H9 (cell line): ENCODE measurements at regions not wholly inside any gene's neighbourhood (a gene's known extent, or its start where the extent isn't known, plus 50 kb on each side); places are given as distances from the start of the nearest gene placed in this dataset.

ENCODE experiments used
- DNase-seq: peaks from one replicate; pipeline ENCODE4 v3.0.0-alpha.2; 2017
- H2AFZ ChIP-seq: one replicate; pipeline ENCODE4 v1.6.1; 2013; ENCODE audit warnings: mild to moderate bottlenecking, low read length, control low read depth, moderate library complexity
- H2AK5ac ChIP-seq: 2 replicates; pipeline ENCODE4 v1.6.1; 2013; ENCODE audit warnings: low read length, control low read depth, mixed read lengths; ENCODE audit not compliant: insufficient read length
- H2BK120ac ChIP-seq: one replicate; pipeline ENCODE4 v1.6.1; 2013; ENCODE audit warnings: low read depth, mild to moderate bottlenecking, low read length, control low read depth, inconsistent platforms; ENCODE audit not compliant: poor library complexity, severe bottlenecking
- H2BK12ac ChIP-seq: 2 replicates; pipeline ENCODE4 v1.6.1; 2013; ENCODE audit warnings: low read length, control low read depth, mixed read lengths, low read depth; ENCODE audit not compliant: insufficient read length
- H2BK15ac ChIP-seq: 2 replicates; pipeline ENCODE4 v1.6.1; 2013; ENCODE audit warnings: low read depth, low read length, control low read depth
- H2BK20ac ChIP-seq: one replicate; pipeline ENCODE4 v1.6.1; 2013; ENCODE audit warnings: low read depth, mild to moderate bottlenecking, low read length, control low read depth, inconsistent platforms; ENCODE audit not compliant: poor library complexity, severe bottlenecking
- H2BK5ac ChIP-seq: 2 replicates; pipeline ENCODE4 v1.6.1; 2013; ENCODE audit warnings: low read length, control low read depth, mixed read lengths; ENCODE audit not compliant: insufficient read length
- H3K14ac ChIP-seq: 2 replicates; pipeline ENCODE4 v1.6.1; 2013; ENCODE audit warnings: low read length, control low read depth; ENCODE audit not compliant: insufficient read depth
- H3K18ac ChIP-seq: 2 replicates; pipeline ENCODE4 v1.6.1; 2013; ENCODE audit warnings: low read depth, mild to moderate bottlenecking, mixed read lengths, low read length, control low read depth; ENCODE audit not compliant: insufficient read length
- H3K23ac ChIP-seq: 2 replicates; pipeline ENCODE4 v1.6.1; 2013; ENCODE audit warnings: low read length, control low read depth, mixed read lengths, low read depth; ENCODE audit not compliant: insufficient read length
- H3K23me2 ChIP-seq: 2 replicates; pipeline ENCODE4 v1.6.1; 2013; ENCODE audit warnings: low read depth, mild to moderate bottlenecking, mixed read lengths, low read length, control low read depth; ENCODE audit not compliant: insufficient read length, poor library complexity, severe bottlenecking
- H3K27ac ChIP-seq: 2 replicates; pipeline ENCODE4 v1.5.1; 2013; ENCODE audit warnings: low read length, control low read depth, mixed read lengths, low read depth; ENCODE audit not compliant: insufficient read length
- H3K27me3 ChIP-seq: 2 replicates; pipeline ENCODE4 v1.6.1; 2013; ENCODE audit warnings: low read length, control low read depth, inconsistent platforms; ENCODE audit not compliant: insufficient read depth
- H3K4ac ChIP-seq: 2 replicates; pipeline ENCODE4 v1.6.1; 2013; ENCODE audit warnings: low read depth, mild to moderate bottlenecking, control low read depth, inconsistent platforms, low read length, moderate library complexity
- H3K4me1 ChIP-seq: 2 replicates; pipeline ENCODE4 v1.6.1; 2013; ENCODE audit warnings: low read length, control low read depth, inconsistent platforms; ENCODE audit not compliant: insufficient read depth
- H3K4me2 ChIP-seq: 2 replicates; pipeline ENCODE4 v1.6.1; 2013; ENCODE audit warnings: low read length, control low read depth, mixed read lengths; ENCODE audit not compliant: insufficient read length, insufficient read depth
- H3K56ac ChIP-seq: 2 replicates; pipeline ENCODE4 v1.6.1; 2013; ENCODE audit warnings: low read depth, mild to moderate bottlenecking, mixed read lengths, low read length, control low read depth; ENCODE audit not compliant: insufficient read length
- H3K79me1 ChIP-seq: 2 replicates; pipeline ENCODE4 v1.6.1; 2013; ENCODE audit warnings: low read depth, mild to moderate bottlenecking, moderate library complexity, low read length, control low read depth, inconsistent platforms; ENCODE audit not compliant: insufficient read depth, poor library complexity, severe bottlenecking
- H3K79me2 ChIP-seq: 2 replicates; pipeline ENCODE4 v1.6.1; 2013; ENCODE audit warnings: low read length, control low read depth, inconsistent platforms; ENCODE audit not compliant: insufficient read depth
- H3K9ac ChIP-seq: 2 replicates; pipeline ENCODE4 v1.6.1; 2013; ENCODE audit warnings: low read length, control low read depth, mixed read lengths; ENCODE audit not compliant: insufficient read length; ENCODE audit errors: extremely low read depth
- H3K9me3 ChIP-seq: one replicate; pipeline ENCODE4 v1.6.1; 2013; ENCODE audit warnings: low read depth, low read length, inconsistent platforms; ENCODE audit not compliant: control insufficient read depth
- H3T11ph ChIP-seq: one replicate; pipeline ENCODE4 v1.6.1; 2013; ENCODE audit warnings: mild to moderate bottlenecking, low read length, control low read depth, inconsistent platforms
- H4K20me1 ChIP-seq: one replicate; pipeline ENCODE4 v1.6.1; 2013; ENCODE audit not compliant: control insufficient read depth, insufficient read length, insufficient read depth
- H4K5ac ChIP-seq: 2 replicates; pipeline ENCODE4 v1.6.1; 2013; ENCODE audit warnings: low read depth, mild to moderate bottlenecking, mixed read lengths, low read length, control low read depth; ENCODE audit not compliant: insufficient read length
- H4K8ac ChIP-seq: replicated peaks from 2 replicates; pipeline ENCODE4 v1.6.1; 2013; ENCODE audit warnings: low read length, control low read depth, mixed read lengths, low read depth; ENCODE audit not compliant: insufficient read length
- H4K91ac ChIP-seq: 2 replicates; pipeline ENCODE4 v1.6.1; 2013; ENCODE audit warnings: low read depth, mild to moderate bottlenecking, moderate library complexity, mixed read lengths, low read length, control low read depth; ENCODE audit not compliant: insufficient read length
- H3K27ac Mint-ChIP-seq, 3 experiments: 2 replicates in 2 of 3; 3 replicates in 1 of 3; pipeline ENCODE4 v1.8.0; 2020 to 2021; ENCODE audit warnings: mixed read lengths in 3 of 3, mild to moderate bottlenecking in 1 of 3, moderate library complexity in 1 of 3
- H3K27me3 Mint-ChIP-seq: 2 replicates; pipeline ENCODE4 v1.8.0; 2021; ENCODE audit warnings: low read depth, mild to moderate bottlenecking, moderate library complexity, mixed read lengths
- H3K36me3 Mint-ChIP-seq, 3 experiments: 2 replicates in 2 of 3; 3 replicates in 1 of 3; pipeline ENCODE4 v1.8.0; 2020 to 2021; ENCODE audit warnings: low read depth in 3 of 3, mixed read lengths in 3 of 3; ENCODE audit not compliant: insufficient read depth in 1 of 3
- H3K4me1 Mint-ChIP-seq, 2 experiments: 2 replicates each; pipeline ENCODE4 v1.8.0; 2020; ENCODE audit warnings: mixed read lengths in 2 of 2
- H3K4me3 Mint-ChIP-seq, 2 experiments: 2 replicates in 1 of 2; 3 replicates in 1 of 2; pipeline ENCODE4 v1.8.0; 2020 to 2021; ENCODE audit warnings: mild to moderate bottlenecking in 2 of 2, mixed read lengths in 2 of 2, moderate library complexity in 1 of 2
- H3K9me3 Mint-ChIP-seq, 2 experiments: 2 replicates in 1 of 2; 3 replicates in 1 of 2; pipeline ENCODE4 v1.8.0; 2020; ENCODE audit warnings: mild to moderate bottlenecking in 2 of 2, mixed read lengths in 2 of 2, moderate library complexity in 1 of 2
- TF ChIP-seq, protein P1 (sequence below): fragments of 200-600 bp; sonication (generic); conservative IDR thresholded peaks from 3 replicates; pipeline ENCODE4 v1.8.0; 2021; ENCODE audit warnings: antibody characterized with exemption, mild to moderate bottlenecking

DNA sequence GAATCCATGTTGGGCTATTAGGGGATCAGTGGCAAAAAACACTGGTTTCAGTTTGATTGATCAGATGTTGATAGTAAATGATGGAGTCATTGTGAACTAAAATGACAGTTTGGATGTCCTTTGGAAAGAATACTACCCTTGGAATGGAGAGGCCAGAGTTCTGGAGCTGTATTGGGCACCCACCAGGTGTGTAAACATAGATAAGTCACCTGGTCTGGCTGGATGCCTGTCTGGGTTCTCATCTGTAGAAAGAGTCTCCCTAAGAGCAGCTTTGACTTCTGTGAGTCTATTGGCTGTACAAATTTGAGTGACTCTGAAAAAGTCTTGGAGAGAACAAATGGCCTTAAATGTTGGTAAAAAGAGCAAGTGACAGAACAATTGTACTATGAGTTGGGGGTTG lies 115.0 kb downstream of the SCP2D1 start:
- DNase-seq, result no peak
- H2BK15ac ChIP-seq, result no peak overlapping the region
- Mint-ChIP-seq H3K4me3 (no peak overlapping the region), H3K36me3 (no peaks in the 10 kb centered on the region), H3K4me1 (no peaks in the 10 kb centered on the region), H3K9me3 (no peaks in the 10 kb centered on the region; a peak in 2 of 5 replicates), H3K27me3 (peaks cover 4% of the 10 kb centered on the region), H3K27ac (no peak overlapping the region)
- no peak overlapping the region for H2BK120ac ChIP-seq
- H3K4ac ChIP-seq, result no peak overlapping the region
- TF ChIP-seq, protein P1, sequence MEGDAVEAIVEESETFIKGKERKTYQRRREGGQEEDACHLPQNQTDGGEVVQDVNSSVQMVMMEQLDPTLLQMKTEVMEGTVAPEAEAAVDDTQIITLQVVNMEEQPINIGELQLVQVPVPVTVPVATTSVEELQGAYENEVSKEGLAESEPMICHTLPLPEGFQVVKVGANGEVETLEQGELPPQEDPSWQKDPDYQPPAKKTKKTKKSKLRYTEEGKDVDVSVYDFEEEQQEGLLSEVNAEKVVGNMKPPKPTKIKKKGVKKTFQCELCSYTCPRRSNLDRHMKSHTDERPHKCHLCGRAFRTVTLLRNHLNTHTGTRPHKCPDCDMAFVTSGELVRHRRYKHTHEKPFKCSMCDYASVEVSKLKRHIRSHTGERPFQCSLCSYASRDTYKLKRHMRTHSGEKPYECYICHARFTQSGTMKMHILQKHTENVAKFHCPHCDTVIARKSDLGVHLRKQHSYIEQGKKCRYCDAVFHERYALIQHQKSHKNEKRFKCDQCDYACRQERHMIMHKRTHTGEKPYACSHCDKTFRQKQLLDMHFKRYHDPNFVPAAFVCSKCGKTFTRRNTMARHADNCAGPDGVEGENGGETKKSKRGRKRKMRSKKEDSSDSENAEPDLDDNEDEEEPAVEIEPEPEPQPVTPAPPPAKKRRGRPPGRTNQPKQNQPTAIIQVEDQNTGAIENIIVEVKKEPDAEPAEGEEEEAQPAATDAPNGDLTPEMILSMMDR, result no peak
- no peak overlapping the region for H3T11ph ChIP-seq
- H3K18ac ChIP-seq, result no peak overlapping the region
- no peak overlapping the region for H4K91ac ChIP-seq
- H3K23me2 ChIP-seq, result no peaks in the 10 kb centered on the region
- no peaks in the 10 kb centered on the region for H4K20me1 ChIP-seq
- H3K56ac ChIP-seq, result no peak overlapping the region
- H3K27ac ChIP-seq, result no peak overlapping the region
- no peak overlapping the region for H2BK12ac ChIP-seq
- H3K4me1 ChIP-seq, result no peaks in the 10 kb centered on the region
- H3K27me3 ChIP-seq, result no peaks in the 10 kb centered on the region
- H2BK20ac ChIP-seq, result no peak overlapping the region
- H3K79me1 ChIP-seq, result no peaks in the 10 kb centered on the region
- H3K79me2 ChIP-seq, result no peaks in the 10 kb centered on the region
- no peak overlapping the region for H3K4me2 ChIP-seq
- H2AFZ ChIP-seq, result no peak overlapping the region
- H4K5ac ChIP-seq, result no peak overlapping the region
- no peaks in the 10 kb centered on the region for H3K9me3 ChIP-seq
- no peak overlapping the region for H2AK5ac ChIP-seq
- H3K14ac ChIP-seq, result no peak overlapping the region
- H3K9ac ChIP-seq, result no peak overlapping the region
- H2BK5ac ChIP-seq, result no peak overlapping the region
- no peak overlapping the region for H3K23ac ChIP-seq
- H4K8ac ChIP-seq, result no peak overlapping the region
